NCI-H187 treated with DMSO at 0.1 percent for 48 hours (cell line): ENCODE measurements at regions not wholly inside any gene's neighbourhood (a gene's known extent, or its start where the extent isn't known, plus 50 kb on each side); places are given as distances from the start of the nearest gene placed in this dataset.

Experiments used
- DNase-seq: peaks from one replicate; lab custom pipeline; 2025; lab: John Stamatoyannopoulos, UW

GRCh38 chr14:26395726-26396125 lies 202.1 kb downstream of the NOVA1 start:
- no peak for DNase-seq

GRCh38 chr14:26394150-26394810 lies 203.6 kb downstream of the NOVA1 start:
- DNase-seq = no peak

- DNase-seq = no peak
These were observed 205.3 kb downstream of the NOVA1 start for GRCh38 chr14:26392498-26392897.

- no peak for DNase-seq
These were observed 208.0 kb downstream of the NOVA1 start for GRCh38 chr14:26389646-26390508.

GRCh38 chr14:26385310-26385709 lies 212.5 kb downstream of the NOVA1 start:
- DNase-seq = no peak

GRCh38 chr14:26382901-26383685 lies 214.7 kb downstream of the NOVA1 start:
- no peak for DNase-seq

GRCh38 chr14:26381405-26381804 lies 216.4 kb downstream of the NOVA1 start:
- DNase-seq = no peak

- DNase-seq = no peak
These were observed 217.2 kb downstream of the NOVA1 start for GRCh38 chr14:26380637-26381036.

- DNase-seq = no peak
These were observed 217.9 kb downstream of the NOVA1 start for GRCh38 chr14:26379951-26380350.

- no peak for DNase-seq
These were observed 220.7 kb downstream of the NOVA1 start for GRCh38 chr14:26377150-26377549.

- DNase-seq = no peak
These were observed 227.7 kb downstream of the NOVA1 start for GRCh38 chr14:26370115-26370514.

- DNase-seq = no peak
These were observed 234.1 kb downstream of the NOVA1 start for GRCh38 chr14:26363689-26364088.

- no peak for DNase-seq
These were observed 253.2 kb downstream of the NOVA1 start for GRCh38 chr14:26344596-26344995.

GRCh38 chr14:26339381-26339780 lies 258.5 kb downstream of the NOVA1 start:
- no peak for DNase-seq

GRCh38 chr14:26338231-26338630 lies 259.6 kb downstream of the NOVA1 start:
- no peak for DNase-seq

GRCh38 chr14:26334288-26334687 lies 263.5 kb downstream of the NOVA1 start:
- DNase-seq = no peak

GRCh38 chr14:26332966-26333365 lies 264.9 kb downstream of the NOVA1 start:
- DNase-seq = no peak

GRCh38 chr14:26330982-26331381 lies 266.9 kb downstream of the NOVA1 start:
- DNase-seq = no peak

- no peak for DNase-seq
These were observed 269.0 kb downstream of the NOVA1 start for GRCh38 chr14:26328791-26329190.

GRCh38 chr14:26323869-26324268 lies 274.0 kb downstream of the NOVA1 start:
- DNase-seq = no peak

GRCh38 chr14:26320886-26321285 lies 276.9 kb downstream of the NOVA1 start:
- no peak for DNase-seq

- no peak for DNase-seq
These were observed 278.5 kb downstream of the NOVA1 start for GRCh38 chr14:26319139-26319864.
